ENCODE measurements at regions not wholly inside any gene's neighbourhood (a gene's known extent, or its start where the extent isn't known, plus 50 kb on each side); places are given as distances from the start of the nearest gene placed in this dataset.
"Not testable (repeated sequence)": the region's sequence is repeated elsewhere in the genome, so short reads cannot be mapped to it uniquely, and the experiment has no call there.

GRCh38 chr5:101153526-101153925 is 250.4 kb upstream of the ST8SIA4 start:
- no peak for DNase-seq

- no peak for DNase-seq
These were observed 240.4 kb upstream of the ST8SIA4 start for GRCh38 chr5:101143526-101143925.

DNA sequence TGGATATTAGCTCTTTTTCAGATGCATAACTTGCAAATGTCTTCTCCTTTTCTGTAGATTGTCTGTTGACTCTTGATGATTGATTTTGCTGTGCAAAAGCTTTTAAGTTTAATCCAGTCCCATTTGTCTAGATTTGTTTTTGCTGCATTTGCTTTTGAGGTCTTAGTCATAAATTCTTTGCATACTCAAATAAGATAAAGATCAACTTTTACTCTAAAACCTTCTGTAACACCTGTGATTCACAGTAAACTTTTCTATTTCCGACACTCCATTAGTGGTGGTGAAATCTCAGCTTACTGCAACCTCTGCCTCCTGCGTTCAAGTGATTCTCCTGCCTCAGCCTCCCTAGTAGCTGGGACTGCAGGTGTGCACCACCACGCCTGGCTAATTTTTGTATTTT is 239.0 kb upstream of the ST8SIA4 start:
- DNase-seq: no peak

GRCh38 chr5:101136454-101136853 is 233.4 kb upstream of the ST8SIA4 start:
- DNase-seq: no peak

DNA sequence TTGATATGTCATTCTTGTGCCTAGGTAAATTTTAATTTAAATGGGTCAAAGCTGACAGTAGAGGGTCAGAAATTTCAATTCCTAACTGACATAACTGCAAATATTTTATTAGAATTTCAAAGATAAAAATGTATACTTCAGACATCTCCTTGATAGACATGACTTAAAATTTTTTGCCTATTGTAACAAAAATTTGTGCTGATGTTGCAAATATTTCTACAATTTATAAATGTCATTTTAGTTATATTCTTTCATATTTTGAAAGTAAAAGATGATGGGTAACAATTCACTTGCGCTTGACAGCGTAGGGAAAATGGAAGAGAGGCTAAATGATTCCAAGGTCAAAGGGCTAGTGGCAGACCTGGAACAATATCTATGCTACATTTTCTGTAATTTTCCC is 220.3 kb upstream of the ST8SIA4 start:
- no peak for DNase-seq

- no peak for DNase-seq
These were observed 209.6 kb upstream of the ST8SIA4 start for GRCh38 chr5:101112645-101113044.

GRCh38 chr5:101103874-101104273 is 200.8 kb upstream of the ST8SIA4 start:
- DNase-seq: no peak

DNA sequence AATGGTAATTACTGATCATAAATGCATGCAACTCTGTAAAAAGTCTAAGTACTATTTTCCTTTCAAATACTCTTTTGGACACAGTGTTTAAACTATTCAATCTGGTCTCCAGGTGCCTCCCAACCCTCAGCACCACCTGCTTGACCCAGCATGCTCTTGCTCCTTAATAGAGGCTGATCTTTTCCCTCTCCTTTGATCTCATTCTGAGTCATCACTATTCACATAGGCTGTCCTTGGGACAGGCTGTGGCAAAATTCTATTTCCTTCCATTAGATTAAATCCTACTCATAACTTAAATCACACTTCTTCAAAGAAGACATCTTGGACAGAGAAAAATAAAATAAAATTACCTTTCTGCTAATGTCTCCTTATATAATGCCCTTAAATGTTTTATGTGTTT is 199.4 kb upstream of the ST8SIA4 start:
- DNase-seq: no peak

- no peak for DNase-seq
These were observed 188.8 kb upstream of the ST8SIA4 start for GRCh38 chr5:101091902-101092301.

- no peak for DNase-seq
These were observed 181.3 kb upstream of the ST8SIA4 start for GRCh38 chr5:101084353-101084752.

GRCh38 chr5:101080462-101081240 is 177.6 kb upstream of the ST8SIA4 start:
- no peak for DNase-seq

- DNase-seq: no peak
These were observed 165.2 kb upstream of the ST8SIA4 start for GRCh38 chr5:101068298-101068697.

DNA sequence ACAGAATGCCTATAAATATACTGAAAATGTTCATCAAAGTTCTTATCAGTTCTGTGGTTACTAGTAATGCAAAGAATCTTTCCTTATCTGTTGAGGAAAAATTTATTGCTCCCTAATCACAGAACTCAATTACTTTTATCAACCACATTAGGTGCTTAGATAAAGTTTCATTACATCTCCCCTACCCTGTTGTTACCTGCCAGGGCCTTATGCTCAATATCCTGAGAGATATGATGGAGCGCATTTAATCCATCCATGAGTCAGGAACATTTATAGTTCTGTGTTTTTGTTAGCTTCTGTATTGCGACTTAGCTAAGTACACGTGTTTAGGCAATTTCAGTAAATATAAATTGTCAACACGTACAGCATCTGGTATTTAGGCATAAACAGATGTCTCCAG is 164.3 kb upstream of the ST8SIA4 start:
- no peak for DNase-seq

DNA sequence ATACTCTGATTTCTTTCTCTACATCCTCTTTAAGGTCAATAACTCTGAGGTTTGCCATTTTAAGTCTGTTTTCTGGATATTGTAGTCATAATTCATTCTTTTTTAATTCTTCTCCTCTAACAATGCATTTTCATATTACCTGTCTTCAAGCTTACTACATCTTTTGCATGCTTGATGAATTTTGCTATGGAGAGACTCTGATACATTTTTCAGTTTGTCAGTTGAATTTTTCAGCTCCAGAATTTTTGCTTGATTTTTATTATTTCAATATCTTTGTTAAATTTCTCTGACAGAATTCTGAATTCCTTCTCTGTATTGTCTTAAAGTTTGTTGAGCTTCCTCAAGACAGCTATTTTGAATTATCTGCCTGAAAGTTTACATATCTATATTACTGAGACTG is 159.8 kb upstream of the ST8SIA4 start:
- DNase-seq: no peak

DNA sequence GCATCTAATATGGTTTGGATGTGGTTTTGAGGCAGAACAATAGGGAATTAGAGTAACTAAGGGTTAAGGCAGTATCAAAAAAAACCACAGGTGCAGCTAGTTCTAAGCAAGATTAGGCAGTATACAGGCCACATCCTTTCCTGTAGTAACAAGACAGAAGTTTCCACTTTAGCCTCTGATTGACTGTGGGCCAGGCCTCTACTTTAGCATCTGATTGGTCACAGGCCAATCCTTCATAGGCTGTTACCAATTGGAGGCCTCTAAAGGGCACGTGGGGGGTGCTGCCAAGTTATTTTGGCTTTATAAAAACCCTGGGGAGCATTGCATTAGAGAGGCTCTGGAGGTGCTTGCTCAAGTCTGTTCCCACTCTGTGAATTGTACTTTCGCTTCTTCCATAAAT is 144.1 kb upstream of the ST8SIA4 start:
- no peak for DNase-seq

DNA sequence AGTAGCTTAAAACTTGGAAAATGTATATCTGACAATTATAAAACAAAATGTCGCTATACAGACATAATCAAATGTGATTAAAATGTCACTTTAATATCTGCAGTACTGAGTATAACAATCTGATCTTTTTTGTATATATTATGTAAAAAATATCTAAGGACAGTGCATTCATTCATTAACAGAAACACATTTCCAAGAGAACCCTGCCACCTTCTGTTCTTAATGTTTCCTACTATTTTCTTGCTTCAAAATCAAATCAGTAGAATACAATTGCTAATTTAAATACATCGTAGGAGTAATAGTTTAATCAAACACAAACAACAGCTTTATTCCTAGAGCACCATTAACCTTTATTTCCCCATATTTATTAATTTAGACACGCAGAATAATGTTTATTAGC is 142.6 kb upstream of the ST8SIA4 start:
- no peak for DNase-seq

- DNase-seq: not testable (repeated sequence)
These were observed 136.9 kb upstream of the ST8SIA4 start for GRCh38 chr5:101040002-101040401.

- DNase-seq: no peak
These were observed 133.7 kb upstream of the ST8SIA4 start for GRCh38 chr5:101036778-101037177.

GRCh38 chr5:101035425-101035824 is 132.3 kb upstream of the ST8SIA4 start:
- no peak for DNase-seq

DNA sequence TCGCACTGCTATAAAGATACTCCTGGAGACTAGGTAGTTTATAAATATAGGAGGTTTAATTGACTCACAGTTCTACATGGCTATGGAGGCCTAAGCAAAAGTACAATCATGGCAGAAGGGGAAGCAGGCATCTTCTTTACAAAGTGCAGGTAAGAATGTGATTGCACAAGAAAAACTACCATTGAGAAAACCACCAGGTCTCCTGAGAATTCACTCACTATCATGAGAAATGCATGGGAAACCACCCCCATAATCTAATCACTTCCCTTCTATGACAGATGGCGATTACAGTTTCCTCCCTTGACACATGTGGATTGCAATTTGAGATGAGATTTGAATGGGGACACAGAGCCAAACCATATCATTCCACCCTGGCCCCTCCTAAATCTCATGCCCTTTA is 121.2 kb upstream of the ST8SIA4 start:
- DNase-seq: no peak

GRCh38 chr5:101018299-101018698 is 115.2 kb upstream of the ST8SIA4 start:
- no peak for DNase-seq

GRCh38 chr5:101012880-101013279 is 109.8 kb upstream of the ST8SIA4 start:
- DNase-seq: no peak

- DNase-seq: no peak
These were observed 106.9 kb upstream of the ST8SIA4 start for GRCh38 chr5:101009758-101010519.

DNA sequence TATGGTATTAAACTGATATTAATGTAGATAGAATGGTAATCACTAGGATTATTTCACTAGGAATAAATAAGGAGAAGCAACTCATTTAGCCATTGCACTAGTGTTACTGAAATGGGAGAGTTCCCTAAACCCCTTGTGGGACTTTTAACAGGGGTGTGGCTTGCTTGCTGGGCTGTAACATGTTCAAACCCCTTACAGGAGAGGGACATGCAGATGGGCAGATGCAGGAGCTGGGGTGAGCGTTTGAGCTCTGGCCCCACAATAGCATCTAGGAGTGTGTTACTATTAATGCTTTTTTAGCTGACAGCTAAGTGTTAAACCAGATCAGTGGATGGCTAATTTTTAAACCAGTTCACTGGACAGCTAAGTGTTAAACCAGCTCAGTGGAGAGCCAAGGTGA is 89.3 kb upstream of the ST8SIA4 start:
- DNase-seq: no peak

- not testable (repeated sequence) for DNase-seq
These were observed 80.5 kb upstream of the ST8SIA4 start for GRCh38 chr5:100983601-100984000.

All from DMS79 treated with DMSO at 0.1 percent for 48 hours (cell line).